Calu3 (cell line): ENCODE measurements at regions not wholly inside any gene's neighbourhood (a gene's known extent, or its start where the extent isn't known, plus 50 kb on each side); places are given as distances from the start of the nearest gene placed in this dataset.

Experiments used
- BruUV-seq: library from RNA; stranded (reverse); fragments of 400-500 nt; replicated peaks from 2 replicates; lab custom pipeline; 2021; lab: Mats Ljungman, UMichigan
- CTCF ChIA-PET: fragments of 300-600 bp; sonication (Branson Sonifier 250); formaldehyde crosslinking; loops from one replicate; lab custom pipeline; 2022; ENCODE audit warnings: antibody characterized with exemption; lab: Charles Lee
- DNase-seq: peaks from one replicate; pipeline ENCODE4 v3.0.0; 2022
- H3K27ac Mint-ChIP-seq: one replicate; pipeline ENCODE4 v1.8.0; 2022; ENCODE audit warnings: mixed read lengths; ENCODE audit not compliant: unreplicated experiment
- H3K27me3 Mint-ChIP-seq: one replicate; pipeline ENCODE4 v1.8.0; 2022; ENCODE audit warnings: mixed read lengths; ENCODE audit not compliant: unreplicated experiment
- H3K36me3 Mint-ChIP-seq: one replicate; pipeline ENCODE4 v1.8.0; 2022; ENCODE audit warnings: mild to moderate bottlenecking, moderate library complexity, mixed read lengths; ENCODE audit not compliant: insufficient read depth, unreplicated experiment
- H3K4me1 Mint-ChIP-seq: one replicate; pipeline ENCODE4 v1.8.0; 2022; ENCODE audit warnings: mild to moderate bottlenecking, low read depth, mixed read lengths; ENCODE audit not compliant: unreplicated experiment
- H3K4me3 Mint-ChIP-seq: one replicate; pipeline ENCODE4 v1.8.0; 2022; ENCODE audit warnings: mild to moderate bottlenecking, low read depth, moderate library complexity, mixed read lengths; ENCODE audit not compliant: unreplicated experiment
- H3K9me3 Mint-ChIP-seq: one replicate; pipeline ENCODE4 v1.8.0; 2022; ENCODE audit warnings: low read depth, mixed read lengths; ENCODE audit not compliant: unreplicated experiment
- CTCF ChIP-seq: fragments of 200-600 bp; IDR thresholded peaks from one replicate; pipeline ENCODE4 v1.8.0; 2022; ENCODE audit warnings: antibody characterized with exemption; ENCODE audit not compliant: unreplicated experiment
- intact Hi-C: fragments of 100-400 bp; cut with micrococcal nuclease; formaldehyde crosslinking; loops from one replicate; pipeline ENCODE4 v1.10.0; 2022; ENCODE audit not compliant: unreplicated experiment

GRCh38 chr4:127249767-127250108, 383.0 kb upstream of the INTU start:
- no peaks in the 10 kb centered on the region for H3K4me1 Mint-ChIP-seq
- no peak for DNase-seq
- TF ChIP-seq CTCF, result no peak
- no peaks in the 10 kb centered on the region for H3K27me3 Mint-ChIP-seq
- no peak overlapping the region for H3K27ac Mint-ChIP-seq
- intact Hi-C loops, result no loop called here
- H3K9me3 Mint-ChIP-seq, result no peaks in the 10 kb centered on the region
- CTCF ChIA-PET, result no interaction called here
- no TSS peak for BruUV-seq
- H3K36me3 Mint-ChIP-seq, result no peaks in the 10 kb centered on the region
- H3K4me3 Mint-ChIP-seq, result no peak overlapping the region

GRCh38 chr4:127250577-127250976, 382.2 kb upstream of the INTU start:
- no peaks in the 10 kb centered on the region for H3K9me3 Mint-ChIP-seq
- BruUV-seq, result no TSS peak
- H3K4me3 Mint-ChIP-seq, result no peak overlapping the region

GRCh38 chr4:127251423-127251822, 381.3 kb upstream of the INTU start:
- no peak for DNase-seq
- BruUV-seq, result no TSS peak
- Mint-ChIP-seq H3K27me3 (no peaks in the 10 kb centered on the region), H3K4me1 (no peaks in the 10 kb centered on the region), H3K27ac (no peak overlapping the region), H3K9me3 (no peaks in the 10 kb centered on the region), H3K36me3 (no peaks in the 10 kb centered on the region), H3K4me3 (no peak overlapping the region)
- CTCF ChIA-PET, result no interaction called here
- no peak for TF ChIP-seq CTCF
- intact Hi-C loops, result no loop called here

More at GRCh38 chr4:127250577-127250976, 382.2 kb upstream of the INTU start:
- H3K27ac Mint-ChIP-seq, result no peak overlapping the region
- no peaks in the 10 kb centered on the region for H3K36me3 Mint-ChIP-seq
- H3K27me3 Mint-ChIP-seq, result no peaks in the 10 kb centered on the region
- H3K4me1 Mint-ChIP-seq, result no peaks in the 10 kb centered on the region
- intact Hi-C loops, result no loop called here
- CTCF ChIA-PET, result no interaction called here
- no peak for TF ChIP-seq CTCF
- DNase-seq, result no peak

- no peaks in the 10 kb centered on the region for H3K27me3 Mint-ChIP-seq
- H3K36me3 Mint-ChIP-seq, result no peaks in the 10 kb centered on the region
- no peak overlapping the region for H3K27ac Mint-ChIP-seq
- no peak overlapping the region for H3K4me3 Mint-ChIP-seq
- intact Hi-C loops, result no loop called here
- H3K9me3 Mint-ChIP-seq, result peaks cover 6% of the 10 kb centered on the region
- H3K4me1 Mint-ChIP-seq, result no peaks in the 10 kb centered on the region
- no peak for DNase-seq
- no peak for TF ChIP-seq CTCF
- no TSS peak for BruUV-seq
- CTCF ChIA-PET, result no interaction called here
Observed at GRCh38 chr4:127256500-127256899, 376.3 kb upstream of the INTU start.
